ENCODE measurements at regions not wholly inside any gene's neighbourhood (a gene's known extent, or its start where the extent isn't known, plus 50 kb on each side); places are given as distances from the start of the nearest gene placed in this dataset.

- TF ChIP-seq CTCF (IDR thresholded peaks at IDR 0.05), result no peak
- TF ChIP-seq EP300 (IDR thresholded peaks at IDR 0.05), result no peak
Observed at GRCh38 chr1:221530791-221531190, 211.1 kb downstream of the DUSP10 start.
